Right lobe of liver (tissue), 6 donors: ENCODE measurements at regions not wholly inside any gene's neighbourhood (a gene's known extent, or its start where the extent isn't known, plus 50 kb on each side); places are given as distances from the start of the nearest gene placed in this dataset.

Source experiments
- ATAC-seq, 4 donors: fragments of 200-7000 bp; cut with Tn5 transposase; one replicate each; pipeline ENCODE4 v1.9.1; 2020; ENCODE audit warnings: mild to moderate bottlenecking in 4 of 4, moderate library complexity in 4 of 4
- DNase-seq, 3 donors: peaks; one replicate each; pipeline ENCODE4 v3.0.0-alpha.2; 2020
- H3K27ac ChIP-seq, 3 donors: fragments of 200-600 bp; one replicate each; pipeline ENCODE4 v1.8.0; 2022
- H3K27me3 ChIP-seq, 2 donors: fragments of 200-600 bp; one replicate each; pipeline ENCODE4 v1.8.0; 2022
- H3K36me3 ChIP-seq, 4 donors: fragments of 200-600 bp; sonication (generic) in 1 of 4; one replicate each; pipeline versions ENCODE4 v1.5.1 to v1.8.0; 2017 to 2022; ENCODE audit warnings: control low read depth in 1 of 4
- H3K4me1 ChIP-seq, 4 donors: fragments of 200-600 bp; sonication (generic) in 1 of 4; one replicate each; pipeline versions ENCODE4 v1.5.1 to v1.8.0; 2017 to 2022; ENCODE audit warnings: control low read depth in 1 of 4
- H3K4me3 ChIP-seq, 3 donors: fragments of 200-600 bp; one replicate each; pipeline ENCODE4 v1.8.0; 2022
- H3K9me3 ChIP-seq, 4 donors: fragments of 200-600 bp; sonication (generic) in 1 of 4; one replicate each; pipeline versions ENCODE4 v1.5.1 to v1.8.0; 2017 to 2022; ENCODE audit warnings: control low read depth in 1 of 4
- POLR2A ChIP-seq: fragments of 450-650 bp; IDR thresholded peaks from one replicate; pipeline ENCODE4 v1.6.1; 2017; ENCODE audit warnings: antibody characterized with exemption, mild to moderate bottlenecking
- WGBS: methylation state at CpG from one replicate; pipeline ENCODE4 v1.1.6; 2018; ENCODE audit warnings: low coverage, low lambda C conversion rate; ENCODE audit not compliant: insufficient coverage; ENCODE audit errors: missing lambda C conversion rate; 5-methylcytosine and 5-hydroxymethylcytosine counted together
- intact Hi-C, 2 donors: fragments of 100-400 bp; cut with DNase I; formaldehyde crosslinking; loops; one replicate each; pipeline versions ENCODE4 v1.11.2 to v1.14.1; 2022
- TF ChIP-seq, protein P1 (sequence below), 4 donors: fragments of 200-600 bp in 3 of 4; fragments of 450-650 bp in 1 of 4; IDR thresholded peaks; one replicate each; pipeline versions ENCODE4 v1.5.1 to v1.8.0; 2016 to 2022; ENCODE audit warnings: antibody characterized with exemption in 4 of 4, mild to moderate bottlenecking in 2 of 4
- donor health status: DM: no; HTN: yes; CAD: no.
- donor health status: DM: no; HTN: no; CAD: no.
- donor health status: DM: no; HTN: no; CAD: no.
- donor health status: DM: no; HTN: yes; CAD: no.
- donor health status: DM: no; HTN: yes; CAD: no.

DNA sequence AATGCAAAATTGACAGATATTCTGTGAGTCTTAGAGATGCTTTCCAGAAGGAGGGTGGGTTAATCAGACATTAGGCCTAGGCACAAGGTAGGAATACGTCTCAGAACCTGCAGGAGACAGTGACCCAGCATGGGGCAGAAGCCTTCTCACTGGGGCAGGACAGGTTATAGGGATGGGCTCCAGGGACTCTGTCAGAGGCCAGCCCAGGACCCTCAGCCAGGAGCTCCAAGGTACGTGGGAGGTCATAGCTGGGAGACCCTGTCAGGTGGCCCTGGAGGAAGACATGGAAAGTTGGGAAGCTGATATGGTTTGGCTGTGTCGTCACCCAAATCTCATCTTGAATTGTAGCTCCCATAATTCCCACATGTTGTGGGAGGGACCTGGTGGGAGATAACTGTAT is 450.4 kb downstream of the GADD45G start:
- intact Hi-C loops, result no loop called here
- TF ChIP-seq, protein P1, sequence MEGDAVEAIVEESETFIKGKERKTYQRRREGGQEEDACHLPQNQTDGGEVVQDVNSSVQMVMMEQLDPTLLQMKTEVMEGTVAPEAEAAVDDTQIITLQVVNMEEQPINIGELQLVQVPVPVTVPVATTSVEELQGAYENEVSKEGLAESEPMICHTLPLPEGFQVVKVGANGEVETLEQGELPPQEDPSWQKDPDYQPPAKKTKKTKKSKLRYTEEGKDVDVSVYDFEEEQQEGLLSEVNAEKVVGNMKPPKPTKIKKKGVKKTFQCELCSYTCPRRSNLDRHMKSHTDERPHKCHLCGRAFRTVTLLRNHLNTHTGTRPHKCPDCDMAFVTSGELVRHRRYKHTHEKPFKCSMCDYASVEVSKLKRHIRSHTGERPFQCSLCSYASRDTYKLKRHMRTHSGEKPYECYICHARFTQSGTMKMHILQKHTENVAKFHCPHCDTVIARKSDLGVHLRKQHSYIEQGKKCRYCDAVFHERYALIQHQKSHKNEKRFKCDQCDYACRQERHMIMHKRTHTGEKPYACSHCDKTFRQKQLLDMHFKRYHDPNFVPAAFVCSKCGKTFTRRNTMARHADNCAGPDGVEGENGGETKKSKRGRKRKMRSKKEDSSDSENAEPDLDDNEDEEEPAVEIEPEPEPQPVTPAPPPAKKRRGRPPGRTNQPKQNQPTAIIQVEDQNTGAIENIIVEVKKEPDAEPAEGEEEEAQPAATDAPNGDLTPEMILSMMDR (IDR thresholded peaks at IDR 0.05), result no peak
- TF ChIP-seq POLR2A, result no peak
- DNase-seq, result no peak
- H3K9me3 ChIP-seq, result no peaks in the 10 kb centered on the region
- H3K4me1 ChIP-seq, result peaks cover 0 to 12% (median 5%) of the 10 kb centered on the region in 4 donors
- peaks cover 0 to 3% of the 10 kb centered on the region in 2 donors for H3K27me3 ChIP-seq
- ATAC-seq, result peak in 3 of 4 donors; percentile 9 to 24 (median 13)
- 71% methylated on average over 2 of the region's 3 CpGs for WGBS
- no peak overlapping the region for H3K4me3 ChIP-seq
- no peaks in the 10 kb centered on the region for H3K36me3 ChIP-seq
- H3K27ac ChIP-seq, result peak overlapping the region; percentile 40 to 66 (median 52)

DNA sequence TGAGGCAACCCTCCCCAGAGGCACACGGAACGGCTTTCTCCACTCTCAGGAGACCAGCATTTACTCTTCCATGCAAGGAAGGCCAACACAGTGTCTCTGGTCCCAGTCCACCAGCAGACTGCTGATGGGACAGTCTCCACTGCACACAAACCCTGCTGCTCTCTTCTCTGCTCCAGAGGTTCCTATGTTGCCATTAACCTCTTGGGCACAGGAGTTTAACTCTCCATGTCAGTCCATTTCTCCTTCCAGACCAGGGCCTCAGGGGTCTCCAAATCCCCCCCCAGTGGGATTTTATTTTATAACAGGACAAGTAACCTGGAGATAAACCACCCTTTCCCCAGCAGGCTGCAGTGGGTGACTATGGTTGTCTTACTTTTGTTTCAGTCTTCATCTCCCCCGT is 452.5 kb downstream of the GADD45G start:
- Histone ChIP-seq H3K9me3 (no peaks in the 10 kb centered on the region), H3K4me1 (peaks cover 0 to 12% (median 5%) of the 10 kb centered on the region in 4 donors), H3K27me3 (no peaks in the 10 kb centered on the region), H3K4me3 (no peak overlapping the region), H3K27ac (no peak overlapping the region), H3K36me3 (no peaks in the 10 kb centered on the region)
- TF ChIP-seq, protein P1 (IDR thresholded peaks at IDR 0.05), result no peak
- no peak for TF ChIP-seq POLR2A
- DNase-seq (no peak), ATAC-seq (no peak)
- intact Hi-C loops, result no loop called here
- 100% methylated on average over 1 of the region's 3 CpGs for WGBS

DNA sequence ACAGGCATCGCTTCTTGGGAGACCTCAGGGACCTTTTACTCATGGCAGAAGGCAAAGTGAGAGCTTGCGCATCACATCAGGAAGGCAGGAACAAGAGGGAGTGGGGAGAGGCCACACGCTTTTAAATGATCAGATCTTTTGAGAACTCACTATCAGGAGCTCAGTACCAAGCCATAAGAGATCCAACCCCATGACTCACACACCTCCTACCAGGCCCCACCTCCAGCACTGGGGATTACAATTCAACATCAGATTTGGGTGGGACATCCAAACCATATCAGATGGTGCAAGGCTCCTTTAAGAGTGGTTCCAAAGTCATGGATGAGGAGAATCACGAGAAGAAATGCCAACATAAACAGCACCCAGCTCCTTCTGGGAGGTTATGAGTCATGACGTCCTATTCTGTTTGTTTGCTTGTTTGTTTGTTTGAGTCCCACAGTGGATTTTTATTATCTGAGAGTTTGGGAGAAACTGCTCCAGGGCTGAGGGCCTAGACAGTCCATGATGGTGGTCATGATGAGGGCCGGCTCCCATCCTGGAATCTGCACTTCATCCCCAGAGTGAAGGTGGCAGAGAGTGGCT is 453.5 kb downstream of the GADD45G start:
- Histone ChIP-seq H3K27me3 (no peaks in the 10 kb centered on the region), H3K4me1 (peaks cover 0 to 12% (median 5%) of the 10 kb centered on the region in 4 donors), H3K9me3 (no peaks in the 10 kb centered on the region), H3K27ac (no peak overlapping the region), H3K4me3 (no peak overlapping the region), H3K36me3 (no peaks in the 10 kb centered on the region)
- no peak for TF ChIP-seq POLR2A
- TF ChIP-seq, protein P1 (IDR thresholded peaks at IDR 0.05), result no peak
- intact Hi-C loops, result no loop called here
- ATAC-seq, result no peak
- WGBS, result 66% methylated on average over 4 of the region's 6 CpGs
- no peak for DNase-seq

DNA sequence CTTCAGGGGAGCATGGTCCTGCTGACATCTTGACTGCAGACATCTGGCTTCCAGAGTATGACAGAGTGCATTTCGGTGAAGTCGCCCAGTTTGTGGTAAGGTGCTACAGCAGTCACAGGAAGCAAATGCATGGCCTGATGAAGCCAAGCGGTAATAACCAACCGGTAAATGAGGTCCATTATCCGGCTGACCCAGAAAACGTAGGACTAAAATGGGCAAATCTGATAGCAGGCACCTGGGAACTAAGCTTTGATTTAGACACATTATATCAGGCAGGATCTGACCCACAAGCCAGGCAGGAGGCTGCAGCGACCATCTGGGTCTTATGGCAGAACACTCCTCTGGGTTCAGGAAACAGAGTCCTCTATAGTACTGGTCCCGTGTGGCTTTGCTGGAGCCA is 454.6 kb downstream of the GADD45G start:
- TF ChIP-seq, protein P1 (IDR thresholded peaks at IDR 0.05), result no peak
- no peak for TF ChIP-seq POLR2A
- Histone ChIP-seq H3K4me3 (no peak overlapping the region), H3K9me3 (no peaks in the 10 kb centered on the region), H3K36me3 (no peaks in the 10 kb centered on the region), H3K27me3 (no peaks in the 10 kb centered on the region), H3K27ac (no peak overlapping the region), H3K4me1 (peaks cover 0 to 11% (median 5%) of the 10 kb centered on the region in 4 donors)
- ATAC-seq (no peak), DNase-seq (no peak)
- 85% methylated on average over 7 of the region's 8 CpGs for WGBS
- intact Hi-C loops, result no loop called here
